ENCODE measurements at regions not wholly inside any gene's neighbourhood (a gene's known extent, or its start where the extent isn't known, plus 50 kb on each side); places are given as distances from the start of the nearest gene placed in this dataset.
"Not testable (repeated sequence)": the region's sequence is repeated elsewhere in the genome, so short reads cannot be mapped to it uniquely, and the experiment has no call there.

GRCh38 chr11:87635001-87635400 is 540.2 kb downstream of the RAB38 start:
- no peak for DNase-seq (ENCODE audit: low read depth)

DNA sequence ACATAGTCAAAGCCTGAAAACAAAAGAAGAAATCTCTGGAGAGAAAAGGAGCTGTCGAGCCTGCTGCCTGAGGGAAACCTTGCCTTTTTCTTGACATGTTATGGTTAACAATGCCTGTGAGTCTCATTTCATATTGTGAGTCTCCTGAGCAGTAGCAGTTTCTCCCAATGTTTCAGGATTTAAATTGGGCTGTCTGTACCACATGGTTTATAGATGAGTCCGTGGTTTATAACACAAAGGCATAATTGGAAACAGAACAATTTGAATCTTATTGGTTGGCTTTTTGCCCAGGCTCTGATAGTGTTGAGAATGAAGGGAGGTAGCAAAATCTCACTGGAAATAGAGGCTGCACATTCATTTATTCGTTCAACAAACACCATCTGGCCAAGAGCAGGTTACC is 540.9 kb downstream of the RAB38 start:
- DNase-seq (ENCODE audit: low read depth): no peak

GRCh38 chr11:87628957-87629356 is 546.3 kb downstream of the RAB38 start:
- no peak for DNase-seq (ENCODE audit: low read depth)

DNA sequence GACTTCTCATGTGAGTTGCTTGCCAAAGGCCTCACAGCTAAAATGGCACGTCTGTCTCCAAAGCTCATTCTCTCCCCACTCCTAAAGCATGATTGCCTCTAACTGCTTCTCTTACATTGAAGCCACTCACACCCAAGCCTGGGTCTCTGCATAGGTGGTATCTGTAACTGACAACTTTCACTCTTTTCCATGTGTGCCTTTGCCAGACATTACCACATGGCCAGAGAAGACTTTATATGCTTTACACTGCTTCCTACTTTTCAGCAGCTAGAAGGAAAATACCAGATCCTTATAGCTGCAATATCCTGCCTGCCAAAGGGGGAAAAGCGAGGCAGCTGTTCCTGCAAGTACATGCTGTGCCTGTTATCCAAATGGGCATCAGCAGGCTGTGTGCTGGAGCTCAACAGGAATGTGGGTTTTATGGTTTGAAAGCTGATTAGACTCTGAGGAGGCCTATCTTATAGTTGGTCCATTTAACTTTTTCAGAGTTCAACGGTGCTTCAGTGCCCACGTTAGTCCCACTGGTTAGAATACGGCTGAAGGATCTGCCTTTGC is 547.1 kb downstream of the RAB38 start:
- DNase-seq (ENCODE audit: low read depth): no peak

DNA sequence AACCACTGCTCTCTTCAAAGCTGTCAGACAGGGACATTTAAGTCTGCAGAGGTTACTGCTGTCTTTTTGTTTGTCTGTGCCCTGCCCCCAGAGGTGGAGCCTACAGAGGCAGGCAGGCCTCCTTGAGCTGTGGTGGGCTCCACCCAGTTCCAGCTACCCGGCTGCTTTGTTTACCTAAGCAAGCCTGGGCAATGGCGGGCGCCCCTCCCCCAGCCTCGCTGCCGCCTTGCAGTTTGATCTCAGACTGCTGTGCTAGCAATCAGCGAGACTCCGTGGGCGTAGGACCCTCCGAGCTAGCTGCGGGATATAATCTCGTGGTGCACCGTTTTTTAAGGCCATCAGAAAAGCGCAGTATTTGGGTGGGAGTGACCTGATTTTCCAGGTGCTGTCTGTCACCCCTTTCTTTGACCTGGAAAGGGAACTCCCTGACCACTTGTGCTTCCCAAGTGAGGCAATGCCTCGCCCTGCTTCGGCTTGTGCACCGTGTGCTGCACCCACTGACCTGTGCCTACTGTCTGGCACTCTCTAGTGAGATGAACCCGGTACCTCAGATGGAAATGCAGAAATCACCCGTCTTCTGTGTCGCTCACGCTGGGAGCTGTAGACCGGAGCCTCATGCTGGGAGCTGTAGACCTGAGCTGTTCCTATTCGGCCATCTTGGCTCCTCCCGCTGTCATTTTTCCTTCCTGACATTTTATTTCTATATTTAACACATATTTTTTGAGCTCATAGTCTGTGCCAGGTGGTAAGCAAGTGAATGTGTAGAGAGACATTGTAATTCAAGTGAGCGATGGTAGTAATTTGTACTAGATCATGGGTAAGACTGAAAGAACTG is 551.5 kb downstream of the RAB38 start:
- DNase-seq (ENCODE audit: low read depth): not testable (repeated sequence)

DNA sequence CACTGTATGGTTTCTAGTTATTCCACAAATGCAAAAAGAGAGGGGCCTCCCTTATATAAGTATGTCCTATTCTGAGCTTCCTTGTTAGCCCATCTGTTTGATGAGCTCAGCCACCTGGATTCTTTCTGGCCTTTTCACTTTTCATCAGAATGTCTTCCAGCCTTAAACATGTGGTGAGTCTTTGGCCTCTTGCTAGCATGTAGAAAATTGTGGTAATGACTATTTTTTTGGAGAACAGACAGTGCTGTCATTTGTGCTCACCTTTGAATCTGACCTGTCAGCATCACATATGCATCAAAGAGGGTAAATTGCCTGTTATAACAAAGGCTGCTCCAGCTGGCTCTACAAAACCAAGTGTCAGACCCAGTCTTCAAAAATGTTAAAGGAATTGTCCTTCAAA is 558.7 kb downstream of the RAB38 start:
- DNase-seq (ENCODE audit: low read depth): no peak

- no peak for DNase-seq (ENCODE audit: low read depth)
Observed at GRCh38 chr11:87604350-87604749, 566.6 kb downstream of the TMEM135 start.

GRCh38 chr11:87603887-87604286 is 566.2 kb downstream of the TMEM135 start:
- no peak for DNase-seq (ENCODE audit: low read depth)

DNA sequence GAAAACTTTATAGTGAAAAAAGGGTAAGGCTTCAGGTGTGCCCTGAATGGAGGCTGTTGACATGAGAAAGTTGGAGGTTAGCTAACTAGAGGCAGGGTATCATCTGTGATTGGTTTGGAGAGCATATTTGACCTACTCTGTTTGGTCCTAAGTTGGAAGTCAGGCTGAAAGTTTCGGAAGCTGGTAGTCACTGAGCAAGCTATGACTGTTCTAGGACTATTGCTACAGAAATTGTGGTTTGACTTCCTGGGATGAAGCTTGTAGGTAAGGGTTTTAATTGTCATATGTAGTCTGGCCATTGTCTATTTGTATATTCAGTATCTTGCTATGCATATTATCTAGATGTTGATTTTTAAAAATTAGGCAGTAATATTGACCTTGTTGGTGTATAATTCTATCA is 565.0 kb downstream of the TMEM135 start:
- DNase-seq (ENCODE audit: low read depth): no peak

DNA sequence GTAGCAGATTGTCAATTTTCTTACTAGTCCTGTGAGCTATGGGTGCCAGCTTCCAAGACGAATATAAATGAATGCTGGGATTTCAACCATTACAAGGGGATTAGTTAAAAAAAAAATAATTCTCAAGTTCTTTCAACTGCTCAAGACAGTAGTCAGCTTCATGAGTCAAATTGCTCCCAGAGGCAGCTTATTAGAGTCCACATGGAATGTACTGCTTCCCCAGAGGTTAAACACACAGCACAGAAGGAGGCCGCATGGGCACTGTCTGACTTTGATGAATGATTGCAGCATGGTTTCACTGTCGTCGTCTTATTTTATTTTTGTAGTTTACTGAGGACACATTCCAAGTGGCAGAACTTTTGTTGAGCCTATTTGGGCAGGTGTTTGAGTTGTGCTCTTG is 563.2 kb downstream of the TMEM135 start:
- DNase-seq (ENCODE audit: low read depth): no peak

GRCh38 chr11:87597725-87598124 is 560.0 kb downstream of the TMEM135 start:
- no peak for DNase-seq (ENCODE audit: low read depth)

- DNase-seq (ENCODE audit: low read depth): no peak
Observed at GRCh38 chr11:87596176-87596575, 558.4 kb downstream of the TMEM135 start.

DNA sequence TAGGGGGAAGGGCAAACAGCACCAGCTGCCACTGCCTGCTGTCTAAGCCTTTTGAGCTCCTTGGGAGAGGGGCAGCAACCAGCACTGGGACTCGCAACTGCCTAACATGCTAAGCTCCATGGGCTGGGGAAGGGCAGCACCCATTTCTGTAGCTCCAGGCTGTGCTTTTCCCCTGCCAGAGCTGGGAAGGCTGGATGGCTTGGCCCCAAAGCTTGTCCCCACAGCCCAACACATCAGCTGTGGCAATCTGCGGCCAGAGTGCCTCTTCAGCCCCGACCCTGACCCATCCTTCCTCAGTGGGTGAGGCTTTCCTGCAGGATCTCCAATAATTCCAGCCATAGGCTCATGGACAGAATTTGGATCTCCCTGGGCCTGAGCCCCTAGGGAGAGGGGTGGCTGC is 551.3 kb downstream of the TMEM135 start:
- no peak for DNase-seq (ENCODE audit: low read depth)

- not testable (repeated sequence) for DNase-seq (ENCODE audit: low read depth)
Observed at GRCh38 chr11:87585613-87586012, 547.9 kb downstream of the TMEM135 start.

DNA sequence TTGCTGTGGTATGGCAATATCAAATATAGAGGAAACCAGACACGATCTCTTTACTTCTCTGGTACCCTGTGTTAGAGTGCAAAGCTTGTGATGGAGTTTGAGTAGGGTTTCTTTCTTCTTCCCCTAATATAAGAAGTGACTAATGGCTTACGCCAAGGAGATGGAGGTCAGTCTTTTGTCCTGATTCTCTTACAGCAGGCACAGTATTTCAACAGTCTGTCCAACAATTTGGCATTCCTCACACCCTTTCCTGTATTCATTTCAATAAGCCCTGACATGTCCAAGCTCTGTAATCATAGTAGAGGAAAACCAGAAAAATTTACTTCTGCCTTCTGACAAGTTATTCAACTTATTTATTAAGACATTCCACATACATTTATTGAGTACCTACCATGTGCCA is 546.2 kb downstream of the TMEM135 start:
- no peak for DNase-seq (ENCODE audit: low read depth)

DNA sequence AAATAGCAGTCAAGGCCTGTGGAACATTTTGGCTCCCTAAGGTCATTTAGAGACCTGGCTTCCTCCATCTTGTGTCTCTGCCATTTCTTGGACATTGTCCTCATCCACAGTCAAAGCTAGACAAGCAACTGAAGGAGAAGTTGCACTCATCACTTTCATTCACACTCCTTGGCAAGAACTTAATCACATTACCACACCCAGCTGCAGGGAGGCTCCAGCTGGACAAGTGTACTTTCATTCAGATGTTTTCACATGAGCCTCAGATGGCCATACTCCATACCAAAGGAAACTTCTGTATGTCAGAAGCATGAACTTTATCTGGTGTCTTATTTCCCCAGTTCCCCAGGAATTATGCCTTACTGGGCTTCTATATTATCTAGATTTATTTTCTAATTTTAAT is 537.4 kb downstream of the TMEM135 start:
- no peak for DNase-seq (ENCODE audit: low read depth)

DNA sequence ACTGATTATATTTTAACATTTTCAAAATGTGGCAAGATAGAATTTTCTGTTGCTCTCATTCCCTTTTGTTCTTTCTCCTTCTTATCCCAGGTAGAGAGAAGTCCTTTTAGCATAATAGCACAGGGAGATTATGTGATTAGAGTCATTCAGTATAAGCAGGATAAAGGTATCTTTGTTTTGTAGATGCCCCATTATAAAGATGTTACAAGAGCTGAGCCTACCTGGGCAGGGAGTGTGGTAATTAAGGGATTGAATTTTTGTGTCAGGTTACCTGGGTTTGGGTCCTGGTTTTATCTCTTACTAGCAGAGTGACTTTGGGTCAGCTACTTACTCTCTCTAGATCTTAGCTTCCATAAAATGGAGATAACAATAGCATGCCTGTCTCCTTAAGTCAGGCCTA is 536.5 kb downstream of the TMEM135 start:
- no peak for DNase-seq (ENCODE audit: low read depth)

GRCh38 chr11:87573708-87574107 is 536.0 kb downstream of the TMEM135 start:
- no peak for DNase-seq (ENCODE audit: low read depth)

DNA sequence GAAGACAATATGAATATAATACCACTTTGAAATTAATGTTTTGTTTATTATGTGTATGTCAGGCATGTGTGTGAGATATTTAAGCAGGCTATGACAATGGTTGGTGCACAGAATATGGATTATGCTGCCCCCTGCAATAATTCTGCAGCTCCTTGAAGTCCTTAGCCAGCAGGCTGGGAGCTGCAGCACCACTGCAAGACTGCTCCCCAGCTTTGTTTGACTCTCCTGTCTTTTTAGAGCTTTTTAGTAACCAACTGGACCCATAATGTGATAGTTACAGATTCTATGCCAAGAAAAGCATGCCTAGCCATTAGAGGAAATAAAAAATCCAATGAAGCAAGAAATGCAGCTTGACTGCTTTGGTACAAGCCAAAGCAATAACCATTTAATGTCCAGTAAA is 535.1 kb downstream of the TMEM135 start:
- DNase-seq (ENCODE audit: low read depth): no peak

DNA sequence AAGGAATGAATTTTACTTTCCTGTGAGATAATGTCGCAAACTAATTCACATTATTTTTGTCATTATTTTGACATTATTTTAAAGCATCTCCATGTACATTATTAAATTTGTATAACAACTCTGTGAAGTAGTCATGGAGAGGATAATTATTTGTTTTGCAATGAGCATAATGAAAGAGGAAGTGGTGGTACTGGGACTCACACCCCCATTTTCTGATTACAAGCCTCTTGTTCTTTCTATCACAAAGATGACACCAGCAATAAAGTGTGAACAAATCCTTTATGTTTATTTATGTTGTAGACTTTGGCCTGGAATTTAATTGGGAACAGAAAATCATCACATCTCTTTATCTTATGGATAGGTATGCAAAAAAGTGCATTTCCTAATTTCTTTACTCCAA is 522.6 kb downstream of the TMEM135 start:
- no peak for DNase-seq (ENCODE audit: low read depth)

DNA sequence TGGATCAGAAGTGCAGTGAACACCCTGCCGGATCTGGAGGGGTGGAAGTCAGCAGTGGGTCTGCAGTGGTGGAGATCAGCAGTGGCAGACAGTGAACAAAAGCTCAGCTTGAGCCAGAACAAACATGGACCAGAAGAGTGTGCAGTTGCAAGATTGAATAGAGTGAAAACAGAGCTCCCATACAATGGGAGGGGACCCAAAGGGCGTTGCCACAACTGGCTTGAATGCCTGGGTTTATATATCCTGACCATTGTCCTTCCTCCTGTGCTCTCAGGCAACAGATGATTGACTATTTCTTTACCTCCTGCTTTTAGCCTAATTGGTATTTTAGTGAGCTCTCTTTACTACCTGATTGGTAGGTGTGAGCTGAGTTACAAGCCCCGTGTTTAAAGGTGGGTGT is 522.1 kb downstream of the TMEM135 start:
- not testable (repeated sequence) for DNase-seq (ENCODE audit: low read depth)

DNA sequence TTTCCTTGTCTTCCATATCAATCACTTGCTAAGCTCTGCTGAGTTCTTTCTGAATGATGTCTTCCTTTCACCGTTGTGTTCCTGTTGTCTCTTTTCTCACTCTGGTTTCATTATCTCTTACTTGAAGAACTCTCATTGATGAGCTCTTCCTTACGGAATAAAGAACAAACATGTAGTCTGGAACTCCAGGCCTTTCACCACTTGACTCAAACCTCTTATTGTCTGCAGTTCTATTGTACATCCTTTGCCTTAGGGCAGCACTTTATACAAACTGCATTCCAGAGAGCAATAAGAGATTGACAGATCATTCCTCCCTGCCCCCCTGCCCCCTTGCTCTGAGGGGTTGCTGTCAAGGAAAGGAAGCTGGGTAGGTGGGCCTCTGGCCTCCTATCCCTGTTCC is 517.4 kb downstream of the TMEM135 start:
- no peak for DNase-seq (ENCODE audit: low read depth)

DNA sequence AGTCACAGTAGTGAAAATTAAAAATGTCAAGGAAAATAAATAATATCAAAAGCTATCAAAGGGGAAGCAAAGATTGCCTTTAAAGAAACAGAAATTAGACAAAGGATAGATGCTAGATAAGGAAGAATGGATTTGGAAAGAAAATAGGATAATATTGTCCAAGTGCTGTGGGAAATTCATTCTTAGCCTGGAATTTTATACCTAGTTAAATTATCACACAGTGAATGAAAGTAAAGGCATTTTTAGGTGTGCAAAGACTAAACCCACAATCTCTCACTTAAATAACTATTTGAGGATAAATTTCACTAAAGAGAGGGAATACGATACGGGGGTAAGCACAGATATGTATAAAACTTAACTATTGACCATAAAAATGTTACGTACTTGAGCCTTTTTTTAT is 511.1 kb downstream of the TMEM135 start:
- no peak for DNase-seq (ENCODE audit: low read depth)

DNA sequence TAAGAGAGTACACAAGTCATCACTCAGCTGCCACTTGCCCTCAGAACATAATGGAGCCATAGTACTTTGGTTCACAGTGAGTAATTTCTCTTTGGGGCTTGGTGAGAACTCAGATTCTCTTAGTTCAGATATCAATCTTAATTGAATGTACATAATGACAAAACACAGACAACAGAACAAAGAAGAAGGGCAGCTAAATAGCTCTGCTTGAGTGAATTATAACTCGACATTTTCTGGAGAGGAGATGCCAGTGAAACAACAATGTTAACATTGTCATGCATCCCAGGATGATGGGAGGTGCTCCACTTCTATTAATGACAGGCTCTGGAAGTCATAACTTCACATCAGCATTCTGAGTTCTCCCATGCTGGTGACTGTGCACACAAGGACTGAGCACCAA is 508.1 kb downstream of the TMEM135 start:
- no peak for DNase-seq (ENCODE audit: low read depth)
